ENCODE measurements at regions not wholly inside any gene's neighbourhood (a gene's known extent, or its start where the extent isn't known, plus 50 kb on each side); places are given as distances from the start of the nearest gene placed in this dataset.

DNA sequence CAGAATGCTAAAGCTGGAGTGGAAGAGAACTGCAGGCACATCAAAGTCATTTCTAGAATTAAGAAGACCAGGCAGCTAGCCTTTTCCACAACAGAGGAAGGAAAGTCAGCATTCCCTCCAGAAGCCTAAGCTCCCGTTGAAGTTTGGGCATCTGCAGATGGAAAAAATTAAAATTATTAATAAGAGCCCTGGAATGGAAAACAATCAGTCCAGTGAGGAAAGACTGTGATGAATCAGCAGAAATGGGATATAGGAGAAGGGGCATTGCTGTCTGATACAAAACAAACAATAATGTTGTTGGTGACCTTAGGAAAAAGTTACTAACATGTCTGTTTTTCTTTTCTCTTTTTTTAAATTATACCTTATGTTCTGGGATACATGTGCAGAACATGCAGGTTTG, 450.7 kb upstream of the SLC14A2 start:
- TF ChIP-seq CTCF (IDR thresholded peaks at IDR 0.05) (no peak), POLR2A (IDR thresholded peaks at IDR 0.05) (no peak)
